ENCODE measurements at regions not wholly inside any gene's neighbourhood (a gene's known extent, or its start where the extent isn't known, plus 50 kb on each side); places are given as distances from the start of the nearest gene placed in this dataset.

DNA sequence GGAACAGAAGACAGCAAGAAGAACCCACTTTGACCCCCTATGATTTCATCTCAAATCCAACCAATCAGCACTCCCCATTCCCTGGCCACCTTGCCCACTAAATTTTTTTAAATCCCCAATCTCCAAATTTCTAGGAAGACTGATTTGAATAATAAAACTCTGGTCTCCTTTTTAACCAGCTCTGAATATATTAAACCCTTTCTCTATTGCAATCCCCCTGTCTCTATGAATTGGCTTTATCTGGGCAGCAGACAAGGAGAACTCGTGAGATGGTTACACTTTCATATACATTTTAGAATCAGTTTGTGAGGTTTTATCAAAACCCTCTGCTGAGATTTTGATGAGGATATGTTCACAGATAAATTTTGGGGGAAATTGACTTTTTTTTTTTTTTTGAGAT is 90.3 kb upstream of the TRIM24 start:
- no peak for DNase-seq
- 97 to 98% methylated on average over 1 of the region's 1 CpG for WGBS, 2 donors

GRCh38 chr7:138370956-138371355 is 89.1 kb upstream of the TRIM24 start:
- Histone ChIP-seq H3K27me3 (no peaks in the 10 kb centered on the region), H3K36me3 (no peaks in the 10 kb centered on the region), H3K27ac (no peak overlapping the region), H3K4me1 (no peaks in the 10 kb centered on the region), H3K9me3 (no peaks in the 10 kb centered on the region), H3K4me3 (replicated peaks in 1 of 3) (no peak overlapping the region)
- DNase-seq, result no peak
- TF ChIP-seq CTCF (IDR thresholded peaks at IDR 0.05) (no peak), POLR2A (IDR thresholded peaks at IDR 0.05) (no peak)
- 93 to 100% methylated on average over 2 of the region's 2 CpGs for WGBS, 2 donors
- intact Hi-C loops (cut with DNase I), result no loop called here

More for the DNA sequence above, 90.3 kb upstream of the TRIM24 start:
- Histone ChIP-seq H3K9me3 (no peaks in the 10 kb centered on the region), H3K4me1 (no peaks in the 10 kb centered on the region), H3K27ac (no peak overlapping the region), H3K4me3 (replicated peaks in 1 of 3) (no peak overlapping the region), H3K27me3 (no peaks in the 10 kb centered on the region), H3K36me3 (no peaks in the 10 kb centered on the region)
- intact Hi-C loops (cut with DNase I), result no loop called here
- TF ChIP-seq CTCF (IDR thresholded peaks at IDR 0.05), result no peak
- no peak for TF ChIP-seq POLR2A (IDR thresholded peaks at IDR 0.05)

- 94 to 97% methylated on average over 3 of the region's 3 CpGs for WGBS, 2 donors
- DNase-seq, result no peak
- TF ChIP-seq CTCF (IDR thresholded peaks at IDR 0.05), result no peak
- no peak for TF ChIP-seq POLR2A (IDR thresholded peaks at IDR 0.05)
- Histone ChIP-seq H3K27me3 (no peaks in the 10 kb centered on the region), H3K27ac (no peak overlapping the region), H3K4me1 (no peaks in the 10 kb centered on the region), H3K9me3 (no peaks in the 10 kb centered on the region), H3K36me3 (no peaks in the 10 kb centered on the region), H3K4me3 (replicated peaks in 1 of 3) (no peak overlapping the region)
- intact Hi-C loops (cut with DNase I), result no loop called here
These were observed 85.9 kb upstream of the TRIM24 start for GRCh38 chr7:138374119-138374693.

DNA sequence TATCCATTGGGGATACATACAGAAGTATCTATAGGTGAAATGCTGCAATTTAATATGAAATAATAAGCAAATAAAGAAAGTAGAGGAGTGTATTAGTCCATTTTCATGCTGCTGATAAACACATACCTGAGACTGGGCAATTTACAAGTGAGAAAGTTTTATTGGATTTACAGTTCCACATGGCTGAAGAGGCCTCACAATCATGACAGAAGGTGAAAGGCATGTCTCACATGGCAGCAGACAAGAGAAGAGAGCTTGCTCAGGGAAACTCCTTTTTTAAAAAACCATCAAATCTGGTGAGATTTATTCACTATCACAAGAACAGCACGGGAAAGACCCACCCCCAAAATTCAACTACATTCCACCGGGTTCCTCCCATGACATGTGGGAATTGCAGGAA is 82.8 kb upstream of the TRIM24 start:
- no peaks in the 10 kb centered on the region for H3K27me3 ChIP-seq
- H3K36me3 ChIP-seq, result no peaks in the 10 kb centered on the region
- no peak overlapping the region for H3K27ac ChIP-seq
- no peak overlapping the region for H3K4me3 ChIP-seq (replicated peaks in 1 of 3)
- intact Hi-C loops (cut with DNase I), result no loop called here
- 76 to 79% methylated on average over 2 of the region's 2 CpGs for WGBS, 2 donors
- H3K4me1 ChIP-seq, result no peaks in the 10 kb centered on the region
- no peak for DNase-seq
- no peak for TF ChIP-seq POLR2A (IDR thresholded peaks at IDR 0.05)
- TF ChIP-seq CTCF (IDR thresholded peaks at IDR 0.05), result no peak
- H3K9me3 ChIP-seq, result no peaks in the 10 kb centered on the region

DNA sequence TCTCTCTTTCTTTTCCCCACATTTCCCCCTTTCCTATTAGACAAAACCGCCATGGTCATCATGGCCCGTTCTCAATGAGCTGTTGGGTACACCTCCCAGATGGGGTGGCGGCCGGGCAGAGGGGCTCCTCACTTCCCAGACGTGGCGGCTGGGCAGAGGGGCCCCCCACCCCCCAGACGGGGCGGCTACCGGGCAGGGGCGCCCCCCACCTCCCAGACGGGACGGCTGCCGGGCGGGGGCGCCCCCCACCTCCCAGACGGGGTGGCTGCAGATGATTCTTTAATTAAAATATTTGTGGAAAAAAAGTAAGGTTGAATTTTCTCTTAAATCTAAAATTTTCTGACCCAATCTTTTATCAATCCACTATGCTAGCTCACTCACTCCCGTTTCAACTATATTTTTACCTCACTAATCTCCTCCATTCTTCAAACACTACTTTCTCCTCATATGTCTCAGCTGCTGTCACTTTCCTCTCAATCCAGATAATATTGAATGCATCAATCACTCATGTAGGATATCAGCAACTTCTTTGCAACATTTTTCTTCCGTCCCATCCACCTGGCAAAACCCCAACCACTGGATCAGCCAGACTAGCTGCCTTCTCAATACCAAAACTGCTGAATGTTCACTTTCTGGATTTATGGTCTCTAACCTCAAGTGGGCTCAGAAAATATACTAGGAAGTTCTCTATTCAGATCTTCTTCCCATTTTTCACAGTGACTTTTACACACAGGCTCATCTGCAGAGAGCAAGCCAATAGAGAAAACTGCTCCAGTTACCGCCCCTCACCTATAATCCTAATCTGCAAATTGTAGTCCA is 81.1 kb upstream of the TRIM24 start:
- no peak for TF ChIP-seq POLR2A (IDR thresholded peaks at IDR 0.05)
- TF ChIP-seq CTCF (IDR thresholded peaks at IDR 0.05), result no peak
- no peaks in the 10 kb centered on the region for H3K9me3 ChIP-seq
- 95% methylated on average over 18 to 19 of the region's 19 CpGs for WGBS, 2 donors
- intact Hi-C loops (cut with DNase I), result no loop called here
- no peaks in the 10 kb centered on the region for H3K36me3 ChIP-seq
- H3K4me3 ChIP-seq (replicated peaks in 1 of 3), result no peak overlapping the region
- no peak overlapping the region for H3K27ac ChIP-seq
- DNase-seq, result no peak
- H3K4me1 ChIP-seq, result no peaks in the 10 kb centered on the region
- H3K27me3 ChIP-seq, result no peaks in the 10 kb centered on the region
